Panc1 (cell line): ENCODE measurements at regions not wholly inside any gene's neighbourhood (a gene's known extent, or its start where the extent isn't known, plus 50 kb on each side); places are given as distances from the start of the nearest gene placed in this dataset.

ENCODE experiments used
- POLR2AphosphoS5 ChIP-seq: IDR thresholded peaks from 2 replicates; pipeline ENCODE4 v1.6.1; 2012; ENCODE audit warnings: mild to moderate bottlenecking, low read depth, low read length, moderate library complexity
- SIN3A ChIP-seq: IDR thresholded peaks from 2 replicates; pipeline ENCODE4 v1.6.1; 2012; ENCODE audit warnings: low read depth, mild to moderate bottlenecking, low read length, moderate library complexity, borderline replicate concordance; ENCODE audit not compliant: insufficient read depth
- TF ChIP-seq, protein P1 (sequence below): fragments of 450-650 bp; IDR thresholded peaks from 2 replicates; pipeline ENCODE4 v1.5.1; 2017; ENCODE audit warnings: mild to moderate bottlenecking

DNA sequence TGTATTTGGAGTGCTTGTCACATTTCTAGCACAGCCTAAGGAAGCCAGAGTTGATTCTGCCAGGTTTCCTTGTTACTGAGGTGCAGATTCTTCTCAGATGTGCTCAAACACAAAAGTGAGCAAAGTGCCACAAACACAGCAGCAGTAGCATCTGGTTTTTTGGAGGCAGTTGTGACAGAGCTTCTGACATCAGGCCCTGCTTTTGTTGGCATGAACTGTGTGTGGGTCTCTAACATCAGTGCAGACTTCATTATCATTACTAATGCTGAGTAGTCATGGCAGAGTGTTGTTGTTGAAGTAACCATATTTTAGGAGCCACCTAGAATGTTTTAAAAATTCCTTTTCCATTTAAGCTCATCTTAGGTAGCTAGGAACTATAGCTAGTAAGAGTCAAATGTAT lies 656.6 kb downstream of the ANKRD50 start:
- TF ChIP-seq, protein P1, sequence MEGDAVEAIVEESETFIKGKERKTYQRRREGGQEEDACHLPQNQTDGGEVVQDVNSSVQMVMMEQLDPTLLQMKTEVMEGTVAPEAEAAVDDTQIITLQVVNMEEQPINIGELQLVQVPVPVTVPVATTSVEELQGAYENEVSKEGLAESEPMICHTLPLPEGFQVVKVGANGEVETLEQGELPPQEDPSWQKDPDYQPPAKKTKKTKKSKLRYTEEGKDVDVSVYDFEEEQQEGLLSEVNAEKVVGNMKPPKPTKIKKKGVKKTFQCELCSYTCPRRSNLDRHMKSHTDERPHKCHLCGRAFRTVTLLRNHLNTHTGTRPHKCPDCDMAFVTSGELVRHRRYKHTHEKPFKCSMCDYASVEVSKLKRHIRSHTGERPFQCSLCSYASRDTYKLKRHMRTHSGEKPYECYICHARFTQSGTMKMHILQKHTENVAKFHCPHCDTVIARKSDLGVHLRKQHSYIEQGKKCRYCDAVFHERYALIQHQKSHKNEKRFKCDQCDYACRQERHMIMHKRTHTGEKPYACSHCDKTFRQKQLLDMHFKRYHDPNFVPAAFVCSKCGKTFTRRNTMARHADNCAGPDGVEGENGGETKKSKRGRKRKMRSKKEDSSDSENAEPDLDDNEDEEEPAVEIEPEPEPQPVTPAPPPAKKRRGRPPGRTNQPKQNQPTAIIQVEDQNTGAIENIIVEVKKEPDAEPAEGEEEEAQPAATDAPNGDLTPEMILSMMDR = no peak
- TF ChIP-seq POLR2AphosphoS5 (no peak), SIN3A (no peak)
